ENCODE measurements at regions not wholly inside any gene's neighbourhood (a gene's known extent, or its start where the extent isn't known, plus 50 kb on each side); places are given as distances from the start of the nearest gene placed in this dataset.

- no peaks in the 10 kb centered on the region for H3K79me2 ChIP-seq (replicated peaks; ENCODE audit: insufficient read depth, low read length)
- no peaks in the 10 kb centered on the region for H3K36me3 ChIP-seq (ENCODE audit: insufficient read depth, low read length)
- no peaks in the 10 kb centered on the region for H4K20me1 ChIP-seq (ENCODE audit: insufficient read depth)
- H3K9ac ChIP-seq (ENCODE audit: low read length), result no peak overlapping the region
- peaks cover 4% of the 10 kb centered on the region for H3K9me3 ChIP-seq (ENCODE audit: low read length)
- no peak overlapping the region for H3K4me2 ChIP-seq (ENCODE audit: low read length)
- no peak for TF ChIP-seq MXI1 (conservative IDR thresholded peaks at IDR 0.05; ENCODE audit: poor library complexity, severe bottlenecking)
- no peaks in the 10 kb centered on the region for H3F3A ChIP-seq (ENCODE audit: insufficient read depth, low read length, poor library complexity, severe bottlenecking)
- no peaks in the 10 kb centered on the region for H3K9me2 ChIP-seq (ENCODE audit: insufficient read depth, low read length)
- no peak overlapping the region for H3K27ac ChIP-seq (ENCODE audit: low read length)
- no peaks in the 10 kb centered on the region for H3K27me3 ChIP-seq (ENCODE audit: insufficient read depth, low read depth, low read length)
- H3K4me3 ChIP-seq (ENCODE audit: low read length), result no peak overlapping the region
- no peak overlapping the region for H2AFZ ChIP-seq (ENCODE audit: low read depth, low read length)
Observed at GRCh38 chr6:139443231-139444112, 69.0 kb upstream of the CITED2 start.

GRCh38 chr6:139442188-139442671 is 67.8 kb upstream of the CITED2 start:
- Histone ChIP-seq H3F3A (ENCODE audit: insufficient read depth, low read length, poor library complexity, severe bottlenecking) (no peaks in the 10 kb centered on the region), H3K79me2 (replicated peaks; ENCODE audit: insufficient read depth, low read length) (no peaks in the 10 kb centered on the region), H3K27ac (ENCODE audit: low read length) (no peak overlapping the region), H3K9me2 (ENCODE audit: insufficient read depth, low read length) (no peaks in the 10 kb centered on the region), H3K27me3 (ENCODE audit: insufficient read depth, low read depth, low read length) (no peaks in the 10 kb centered on the region), H3K9ac (ENCODE audit: low read length) (no peak overlapping the region), H4K20me1 (ENCODE audit: insufficient read depth) (no peaks in the 10 kb centered on the region), H3K4me2 (ENCODE audit: low read length) (no peak overlapping the region), H3K36me3 (ENCODE audit: insufficient read depth, low read length) (no peaks in the 10 kb centered on the region), H2AFZ (ENCODE audit: low read depth, low read length) (no peak overlapping the region), H3K9me3 (ENCODE audit: low read length) (peaks cover 4% of the 10 kb centered on the region), H3K4me3 (ENCODE audit: low read length) (no peak overlapping the region)
- no peak for TF ChIP-seq POLR2AphosphoS5 (IDR thresholded peaks at IDR 0.05)
- no peak for TF ChIP-seq CTCF (IDR thresholded peaks at IDR 0.05; ENCODE audit: poor library complexity, severe bottlenecking)
- no peak for TF ChIP-seq RAD21 (conservative IDR thresholded peaks at IDR 0.05)
- TF ChIP-seq SMC3 (conservative IDR thresholded peaks at IDR 0.05; ENCODE audit: poor library complexity), result no peak
- no peak for TF ChIP-seq MXI1 (conservative IDR thresholded peaks at IDR 0.05; ENCODE audit: poor library complexity, severe bottlenecking)

- no peak overlapping the region for H2AFZ ChIP-seq (ENCODE audit: low read depth, low read length)
- no peaks in the 10 kb centered on the region for H3K36me3 ChIP-seq (ENCODE audit: insufficient read depth, low read length)
- H3K9me2 ChIP-seq (ENCODE audit: insufficient read depth, low read length), result no peaks in the 10 kb centered on the region
- H4K20me1 ChIP-seq (ENCODE audit: insufficient read depth), result no peaks in the 10 kb centered on the region
- H3K27ac ChIP-seq (ENCODE audit: low read length), result no peak overlapping the region
- H3K79me2 ChIP-seq (replicated peaks; ENCODE audit: insufficient read depth, low read length), result no peaks in the 10 kb centered on the region
- no peak overlapping the region for H3K9ac ChIP-seq (ENCODE audit: low read length)
- no peak overlapping the region for H3K4me2 ChIP-seq (ENCODE audit: low read length)
- no peak for TF ChIP-seq POLR2AphosphoS5 (IDR thresholded peaks at IDR 0.05)
- TF ChIP-seq EZH2 (IDR thresholded peaks at IDR 0.05; ENCODE audit: borderline replicate concordance, insufficient read depth, low read length, poor library complexity, severe bottlenecking), result no peak
- TF ChIP-seq SMC3 (conservative IDR thresholded peaks at IDR 0.05; ENCODE audit: poor library complexity), result no peak
- TF ChIP-seq RAD21 (conservative IDR thresholded peaks at IDR 0.05), result no peak
- TF ChIP-seq CTCF (IDR thresholded peaks at IDR 0.05; ENCODE audit: poor library complexity, severe bottlenecking), result no peak
- no peak for TF ChIP-seq EP300 (conservative IDR thresholded peaks at IDR 0.05; ENCODE audit: poor library complexity, severe bottlenecking)
- TF ChIP-seq REST (IDR thresholded peaks at IDR 0.05; ENCODE audit: borderline replicate concordance), result no peak
- no peak for TF ChIP-seq MXI1 (conservative IDR thresholded peaks at IDR 0.05; ENCODE audit: poor library complexity, severe bottlenecking)
- TF ChIP-seq TAF1 (IDR thresholded peaks at IDR 0.05; ENCODE audit: low read depth), result no peak
- H3F3A ChIP-seq (ENCODE audit: insufficient read depth, low read length, poor library complexity, severe bottlenecking), result no peaks in the 10 kb centered on the region
- H3K27me3 ChIP-seq (ENCODE audit: insufficient read depth, low read depth, low read length), result no peaks in the 10 kb centered on the region
- H3K4me3 ChIP-seq (ENCODE audit: low read length), result no peak overlapping the region
- H3K9me3 ChIP-seq (ENCODE audit: low read length), result no peaks in the 10 kb centered on the region
Observed at GRCh38 chr6:139439349-139439748, 64.9 kb upstream of the CITED2 start.

Measured in neural cell (in vitro differentiated cells).